AG08396 (cell line): ENCODE measurements at regions not wholly inside any gene's neighbourhood (a gene's known extent, or its start where the extent isn't known, plus 50 kb on each side); places are given as distances from the start of the nearest gene placed in this dataset.
"Not testable (repeated sequence)": the region's sequence is repeated elsewhere in the genome, so short reads cannot be mapped to it uniquely, and the experiment has no call there.

ENCODE experiments used
- DNase-seq: peaks from one replicate; pipeline ENCODE4 v3.0.0; 2012; ENCODE audit warnings: low spot score, mixed read lengths

GRCh38 chr12:75704208-75704607 lies 192.8 kb upstream of the KRR1 start:
- no peak for DNase-seq

DNA sequence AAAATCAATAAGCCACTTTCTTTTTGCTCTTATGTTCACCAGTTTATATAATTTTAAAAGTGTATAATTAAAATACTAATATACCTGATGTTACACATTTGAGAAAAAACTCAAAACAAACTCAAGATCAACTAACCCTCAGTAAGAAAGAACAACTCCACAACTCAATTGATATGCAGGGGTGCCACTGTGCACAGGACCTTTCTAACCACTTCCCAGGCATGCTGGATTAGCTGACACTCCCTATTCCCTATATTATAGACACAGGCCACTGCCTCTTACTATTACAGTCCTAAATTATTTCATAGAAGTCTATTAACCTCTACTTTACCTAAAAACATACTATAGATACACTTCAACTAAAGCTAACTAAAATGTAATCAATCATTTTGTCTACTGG lies 191.7 kb upstream of the KRR1 start:
- DNase-seq: no peak

GRCh38 chr12:75702477-75703093 lies 191.2 kb upstream of the KRR1 start:
- no peak for DNase-seq

- no peak for DNase-seq
Measured at GRCh38 chr12:75701859-75702258, 190.4 kb upstream of the KRR1 start.

DNA sequence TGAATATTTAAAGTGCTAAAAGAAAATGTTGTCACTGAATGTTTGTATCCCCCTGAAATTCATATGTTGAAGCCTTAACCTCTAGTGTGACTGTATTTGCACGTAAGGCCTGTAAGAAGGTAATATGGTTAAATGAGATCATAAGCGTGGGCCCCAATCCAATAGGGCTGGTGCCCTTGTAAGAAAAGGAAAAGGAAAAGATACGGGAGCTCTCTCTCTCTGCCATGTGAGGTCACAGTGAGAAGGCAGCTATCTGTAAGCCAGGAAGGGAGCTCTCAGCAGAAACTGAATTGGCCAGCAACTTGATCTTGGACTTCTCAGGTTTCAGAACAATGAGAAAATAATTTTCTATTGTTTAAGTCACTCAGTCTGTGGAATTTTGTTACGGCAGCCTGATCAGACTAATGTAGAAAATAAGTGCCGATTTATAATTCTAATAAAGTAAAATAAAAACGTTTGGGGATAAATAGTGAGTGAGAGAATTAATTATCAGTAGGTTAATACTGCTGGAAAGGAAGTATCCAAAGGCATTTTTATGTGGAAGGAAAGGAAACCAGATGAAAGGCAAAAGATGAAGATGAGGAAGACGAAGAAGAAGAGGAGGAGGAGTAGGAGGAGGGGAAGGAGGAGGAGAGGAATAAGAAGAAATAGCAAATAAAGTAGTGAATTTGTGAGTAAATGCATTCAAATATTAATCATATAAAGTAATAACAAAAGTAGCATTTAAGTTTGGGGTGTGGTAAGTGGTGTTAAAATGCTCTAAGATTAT lies 188.5 kb upstream of the KRR1 start:
- no peak for DNase-seq

- no peak for DNase-seq
Measured at GRCh38 chr12:75699251-75699650, 187.8 kb upstream of the KRR1 start.

GRCh38 chr12:75698052-75698451 lies 186.6 kb upstream of the KRR1 start:
- DNase-seq: no peak

DNA sequence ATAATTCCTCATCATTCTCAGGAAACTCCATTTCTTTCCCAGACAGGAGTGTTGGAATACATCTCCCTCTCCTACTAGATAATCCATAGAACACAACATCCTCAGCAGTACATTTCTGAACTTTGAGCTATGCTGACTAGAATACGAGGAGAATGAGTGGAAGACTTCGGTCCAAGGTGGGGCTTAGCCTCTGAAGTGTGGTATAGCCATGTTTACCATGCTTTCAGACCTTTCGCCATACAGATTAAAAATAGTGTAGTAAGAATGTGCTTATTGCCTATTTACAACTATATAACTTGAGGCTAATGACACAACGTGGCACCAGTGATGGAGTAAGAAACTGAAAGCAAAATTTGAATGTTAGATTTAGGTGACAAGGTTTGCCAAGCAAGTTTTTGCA lies 184.5 kb upstream of the KRR1 start:
- no peak for DNase-seq

DNA sequence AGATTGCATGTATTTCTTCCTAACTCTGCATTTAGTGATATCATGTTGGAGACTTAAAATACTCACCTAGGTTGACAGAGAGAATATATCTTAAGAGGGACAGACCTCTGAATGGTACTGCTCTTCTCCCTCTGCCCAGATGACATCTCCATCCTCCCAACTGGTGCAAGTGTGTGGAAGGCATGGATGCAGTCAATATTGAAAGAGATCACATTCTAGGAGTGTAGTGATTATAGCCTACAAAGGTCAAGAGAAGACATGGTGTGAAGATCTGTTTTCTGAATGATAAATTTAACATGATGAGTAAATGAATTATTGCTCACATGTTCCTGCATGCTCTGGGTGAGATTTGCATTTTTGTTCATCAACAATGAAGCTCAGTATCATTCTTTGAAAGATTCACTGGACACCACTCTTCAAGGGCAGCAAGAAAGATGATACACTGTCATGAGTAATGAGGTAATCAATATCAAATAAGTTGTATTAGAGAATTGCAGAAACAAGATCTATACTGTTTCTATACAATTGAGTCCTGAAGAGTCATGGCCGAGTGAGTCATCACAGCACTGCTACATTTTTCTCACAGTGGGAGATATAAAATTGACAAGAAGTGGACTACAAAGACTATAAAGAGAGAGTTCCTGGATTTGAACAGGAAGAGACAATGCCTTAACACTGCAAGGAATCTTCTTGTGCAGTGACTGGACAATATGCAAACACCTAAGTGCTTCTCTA lies 183.3 kb upstream of the KRR1 start:
- no peak for DNase-seq

DNA sequence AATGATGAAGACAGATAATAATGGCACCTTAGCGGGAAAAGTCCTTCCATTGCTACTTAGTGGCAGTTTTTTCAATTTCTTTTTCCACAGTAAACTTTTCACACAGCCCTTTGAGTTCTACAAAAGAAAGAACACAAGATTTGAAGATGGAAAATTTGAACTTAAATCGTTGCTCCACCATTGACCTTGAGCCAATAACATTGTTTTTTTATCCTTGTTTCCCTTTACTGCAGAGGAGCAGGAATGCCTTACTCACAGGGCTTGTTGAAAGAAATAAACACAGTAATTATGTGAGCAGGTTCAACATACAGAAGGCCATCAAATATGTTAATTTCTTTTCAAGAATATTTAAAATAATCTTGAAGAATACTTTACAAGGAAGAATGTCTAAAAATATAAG lies 181.5 kb upstream of the KRR1 start:
- DNase-seq: no peak

- DNase-seq: peak; percentile 79
Measured at GRCh38 chr12:75690296-75690955, 179.0 kb upstream of the KRR1 start.

DNA sequence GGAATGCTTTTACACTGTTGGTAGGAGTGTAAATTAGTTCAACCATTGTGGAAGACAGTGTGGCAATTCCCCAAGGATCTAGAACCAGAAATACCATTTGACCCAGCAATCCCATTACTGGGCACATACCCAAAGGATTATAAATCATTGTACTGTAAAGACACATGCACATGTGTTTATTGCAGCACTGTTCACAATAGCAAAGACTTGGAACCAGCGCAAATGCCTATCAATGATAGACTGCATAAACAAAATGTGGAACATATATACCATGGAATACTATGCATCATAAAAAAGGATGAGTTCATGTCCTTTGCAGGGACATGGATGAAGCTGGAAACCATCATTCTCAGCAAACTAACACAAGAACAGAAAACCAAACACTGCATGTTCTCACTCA lies 174.8 kb upstream of the KRR1 start:
- DNase-seq: not testable (repeated sequence)

GRCh38 chr12:75685617-75686225 lies 174.3 kb upstream of the KRR1 start:
- DNase-seq: no peak

DNA sequence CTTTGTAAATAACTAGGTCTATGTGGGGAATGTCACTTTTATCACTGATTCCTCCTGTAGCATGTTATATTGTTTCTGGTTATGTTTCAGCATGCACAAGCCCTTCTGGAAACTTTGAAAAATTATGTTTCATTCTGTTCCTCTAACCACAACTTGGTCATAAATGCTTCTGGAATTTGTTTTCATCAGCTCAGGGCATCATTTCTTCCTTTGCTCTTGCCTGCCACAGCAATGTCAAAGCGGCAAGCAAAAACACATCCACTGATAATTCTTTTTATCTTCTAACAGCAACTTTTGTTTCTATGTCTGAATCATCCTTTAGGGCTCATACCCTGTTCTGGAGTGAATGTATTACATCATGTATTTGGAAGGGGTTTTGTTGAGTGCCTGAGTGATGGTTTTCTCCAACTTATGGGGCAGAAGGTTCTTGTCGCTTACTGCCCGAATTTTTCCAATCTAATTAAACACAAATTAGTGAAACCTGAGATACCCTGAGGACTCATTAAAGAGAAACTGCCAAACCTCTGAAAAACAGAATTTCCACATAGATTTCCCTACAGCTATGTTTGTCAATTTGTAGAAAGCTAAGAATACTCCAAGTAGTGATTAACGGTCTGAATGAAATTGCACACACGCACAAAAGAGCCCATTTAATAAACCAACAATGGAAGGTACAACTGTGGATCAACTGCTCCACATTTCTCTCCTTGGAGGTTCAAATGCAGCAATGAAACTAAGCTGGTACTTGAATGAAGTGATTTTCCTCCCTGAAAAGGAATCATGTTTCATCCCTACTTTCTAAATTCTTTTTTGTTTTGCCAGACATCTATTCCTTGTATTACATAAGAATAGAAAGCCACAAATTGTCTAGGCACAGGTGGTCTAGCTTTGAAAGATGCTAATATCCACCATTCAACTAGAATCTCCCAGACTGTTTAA lies 173.5 kb upstream of the KRR1 start:
- peak; percentile 16 for DNase-seq

GRCh38 chr12:75683995-75684586 lies 172.7 kb upstream of the KRR1 start:
- DNase-seq: not testable (repeated sequence)

DNA sequence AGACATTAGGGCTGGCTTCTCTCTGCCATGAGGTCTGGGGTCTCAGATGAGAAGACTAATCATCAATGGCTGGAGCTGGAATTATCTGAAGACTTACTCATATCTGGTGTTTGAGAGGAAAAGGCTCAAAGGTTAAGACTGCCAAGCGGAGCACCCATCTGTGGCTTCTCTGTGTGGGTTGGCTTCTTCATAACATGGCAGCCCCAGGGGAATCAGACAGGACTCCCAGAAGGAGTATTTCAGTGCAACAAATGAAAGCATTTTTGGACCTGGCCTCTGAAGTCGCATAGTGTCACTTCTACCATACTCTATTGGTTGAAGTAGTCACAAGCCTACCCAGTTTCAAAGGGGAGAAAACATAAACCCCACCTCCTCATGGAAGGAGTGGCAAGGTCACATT lies 171.8 kb upstream of the KRR1 start:
- DNase-seq: no peak

DNA sequence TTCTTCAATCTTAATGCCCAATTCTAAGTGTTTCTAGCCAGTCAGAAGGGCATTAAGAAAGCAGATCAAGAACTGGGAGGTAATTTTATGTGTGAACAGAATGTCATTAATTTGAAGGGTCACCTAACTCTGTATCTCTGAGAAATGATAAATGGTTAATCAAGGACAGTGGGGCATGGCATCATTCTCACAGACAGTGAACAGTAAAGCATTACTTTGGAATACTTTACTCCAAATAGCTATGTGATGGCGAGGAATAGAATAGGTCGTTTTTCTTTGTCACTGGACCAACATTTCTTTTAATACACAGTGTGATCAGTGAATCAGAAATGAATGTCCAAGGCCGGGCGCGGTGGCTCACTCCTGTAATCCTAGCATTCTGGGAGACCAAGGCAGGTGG lies 166.1 kb upstream of the KRR1 start:
- no peak for DNase-seq

GRCh38 chr12:75674393-75674792 lies 163.0 kb upstream of the KRR1 start:
- DNase-seq: no peak

DNA sequence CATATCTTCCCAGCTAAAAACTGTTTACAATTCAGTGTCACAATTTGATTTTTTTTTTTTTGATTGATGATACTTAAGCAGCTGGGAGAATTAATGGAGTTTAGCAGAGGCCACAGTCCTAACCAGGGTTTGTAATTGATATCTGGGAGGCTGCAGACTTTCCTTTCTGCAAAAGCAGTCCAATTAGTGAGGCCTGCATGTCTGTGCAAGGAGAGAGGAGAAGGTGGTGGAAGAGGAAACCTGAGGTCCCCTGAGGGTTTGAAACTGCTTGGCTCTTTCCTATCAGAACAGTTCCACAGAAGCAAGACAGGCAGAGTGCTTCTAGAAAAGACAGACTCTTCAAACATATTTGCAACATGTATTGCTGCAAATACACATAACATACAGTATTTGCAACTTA lies 160.8 kb upstream of the KRR1 start:
- DNase-seq: no peak

DNA sequence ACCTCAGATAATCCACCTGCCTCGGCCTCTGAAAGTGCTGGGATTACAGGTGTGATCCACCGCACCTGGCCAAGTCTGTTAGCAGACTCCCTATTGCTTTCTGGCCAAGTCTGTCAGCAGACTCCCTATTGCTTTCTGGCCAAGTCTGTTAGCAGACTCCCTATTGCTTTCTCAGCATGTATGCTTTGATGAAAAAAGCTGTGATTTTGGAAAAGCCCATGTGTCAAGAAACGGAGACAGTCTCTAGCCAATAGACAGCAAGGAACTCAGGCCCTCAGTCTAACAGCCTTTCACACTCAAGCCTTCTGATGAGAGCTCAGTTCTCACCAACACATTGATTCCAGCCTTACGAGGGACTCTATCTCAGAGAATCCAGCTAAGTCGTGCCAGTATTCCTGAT lies 158.8 kb upstream of the KRR1 start:
- no peak for DNase-seq

DNA sequence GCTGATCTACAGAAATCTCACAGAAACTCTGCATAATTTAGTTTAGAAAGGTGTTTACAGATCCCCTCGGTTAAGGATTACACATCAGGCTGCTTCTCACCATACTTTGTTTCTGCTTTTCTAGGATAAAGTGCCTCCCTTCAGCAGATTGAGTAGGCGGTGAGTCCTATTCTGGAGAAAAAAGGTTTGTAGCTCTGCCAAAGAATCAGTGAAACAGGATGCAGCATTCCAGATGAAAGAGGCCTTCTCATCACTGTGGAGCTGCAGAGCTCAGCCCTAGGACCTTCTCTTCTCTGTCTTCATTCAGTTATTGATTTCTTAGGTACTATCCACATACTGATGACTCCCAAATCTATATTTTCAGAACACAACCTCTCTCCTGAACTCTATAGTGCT lies 155.5 kb upstream of the KRR1 start:
- DNase-seq: peak; percentile 42
